NCI-H2029 (cell line): ENCODE measurements at regions not wholly inside any gene's neighbourhood (a gene's known extent, or its start where the extent isn't known, plus 50 kb on each side); places are given as distances from the start of the nearest gene placed in this dataset.
A peak's percentile ranks its signal among the peaks of the same experiment; 100 is the strongest.

Experiments used
- DNase-seq: peaks from one replicate; lab custom pipeline; 2025; lab: John Stamatoyannopoulos, UW

DNA sequence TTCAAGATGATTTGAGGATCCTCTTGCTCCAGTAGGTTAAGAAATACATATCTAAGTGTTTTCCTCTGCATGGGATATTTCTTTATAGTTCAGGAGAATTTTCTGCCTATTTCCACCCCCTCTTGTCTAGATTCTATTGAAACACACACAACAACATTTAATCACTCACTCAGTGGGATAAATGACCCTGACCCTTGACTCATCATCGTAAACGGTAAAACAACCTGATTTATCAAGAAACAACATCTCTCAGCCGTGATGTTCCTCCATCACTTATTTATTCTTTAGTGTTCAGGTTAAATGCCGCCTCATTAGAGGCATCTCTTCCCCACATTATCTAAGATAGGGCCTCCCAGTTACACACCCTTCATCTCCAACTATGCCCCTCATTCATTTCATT lies 208.7 kb upstream of the FMN2 start:
- DNase-seq = no peak

DNA sequence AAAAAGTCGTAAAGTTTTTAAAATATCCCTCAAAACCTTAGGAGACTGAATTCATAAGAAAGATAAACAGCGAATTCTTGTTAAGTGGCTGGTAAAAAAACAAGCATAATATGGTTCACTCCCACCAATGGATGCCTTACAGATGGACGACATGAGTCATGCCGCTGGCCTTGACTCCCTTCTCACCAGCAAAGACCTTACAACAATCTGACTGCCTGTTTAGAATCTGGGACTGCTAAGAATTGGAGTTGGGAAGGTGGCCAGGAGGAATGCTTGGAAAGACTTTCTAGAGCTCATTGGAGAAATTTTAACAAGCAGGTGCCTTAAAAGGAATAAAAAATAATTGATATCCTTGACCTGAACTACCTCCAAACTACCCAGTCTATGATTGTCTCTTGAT lies 206.9 kb upstream of the FMN2 start:
- no peak for DNase-seq

DNA sequence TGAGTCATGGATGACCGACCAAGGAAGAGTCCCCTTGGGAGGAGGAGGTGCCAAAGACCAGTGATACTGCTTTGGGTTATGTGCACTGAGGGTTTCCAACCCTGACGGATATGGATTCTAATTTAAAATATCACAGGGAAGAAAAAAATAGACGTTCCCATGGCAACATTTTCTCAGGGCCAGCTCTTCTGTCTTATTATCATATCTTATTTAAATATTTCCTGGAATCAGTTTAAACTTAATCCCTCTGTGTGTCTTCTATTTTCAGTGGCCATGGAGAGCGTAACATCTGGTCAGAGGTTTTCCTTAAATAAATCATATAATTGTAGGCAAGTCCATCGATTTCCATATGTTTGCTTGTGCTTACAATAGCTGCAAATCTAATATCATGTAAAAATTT lies 205.4 kb upstream of the FMN2 start:
- no peak for DNase-seq

DNA sequence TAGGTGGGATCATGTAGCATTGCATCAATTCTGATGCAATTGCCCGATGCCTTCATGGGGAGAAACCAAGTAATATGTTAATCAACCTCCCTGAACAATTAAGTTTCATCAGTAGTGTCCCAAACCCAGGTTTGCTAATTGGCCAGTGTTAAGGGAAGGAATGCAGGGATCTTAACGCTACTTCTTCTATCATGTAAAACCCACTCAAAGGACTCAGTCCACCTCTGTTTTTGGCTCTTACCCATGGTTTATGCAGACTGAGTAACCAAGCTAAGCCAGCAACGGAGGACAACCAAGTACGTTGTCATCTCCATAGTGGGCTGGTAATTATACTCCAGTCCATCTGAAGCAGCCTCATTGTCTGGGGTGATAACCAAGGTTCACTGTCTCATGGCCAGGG lies 203.0 kb upstream of the FMN2 start:
- DNase-seq = no peak

DNA sequence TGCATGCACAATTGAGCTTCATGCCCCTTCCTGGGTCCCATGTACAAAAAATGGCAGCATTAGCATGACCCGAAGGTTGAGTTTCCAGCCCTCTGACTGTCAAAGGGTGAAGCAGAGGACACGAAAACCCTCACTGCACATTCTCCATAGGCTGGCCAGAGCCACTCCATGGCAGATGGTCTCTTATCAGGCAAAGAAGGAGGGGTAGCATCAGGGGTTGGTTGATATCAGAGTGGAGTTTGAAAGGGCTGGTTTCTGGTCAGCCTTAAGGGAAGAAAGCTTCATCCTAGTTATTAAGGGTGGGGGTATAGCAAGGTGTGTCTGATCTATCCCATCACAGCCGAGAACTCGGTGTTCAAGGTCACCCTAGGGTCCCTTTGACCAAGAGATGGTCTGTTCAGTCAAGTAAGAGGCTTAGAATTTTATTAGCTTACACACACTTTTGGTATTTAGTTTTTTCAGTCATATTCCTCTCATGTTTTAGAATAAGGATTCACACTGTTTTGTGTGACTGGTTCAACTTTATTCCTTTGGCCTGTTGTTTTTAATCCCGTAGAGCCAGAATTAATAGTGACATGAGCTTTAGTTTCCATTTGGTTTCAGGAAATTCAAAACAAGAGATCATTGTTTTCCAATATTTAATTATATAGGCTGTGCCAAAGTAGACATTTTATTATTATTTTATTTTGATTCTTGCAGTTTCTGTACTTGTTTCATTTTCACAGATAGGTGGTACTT lies 199.9 kb upstream of the FMN2 start:
- no peak for DNase-seq

DNA sequence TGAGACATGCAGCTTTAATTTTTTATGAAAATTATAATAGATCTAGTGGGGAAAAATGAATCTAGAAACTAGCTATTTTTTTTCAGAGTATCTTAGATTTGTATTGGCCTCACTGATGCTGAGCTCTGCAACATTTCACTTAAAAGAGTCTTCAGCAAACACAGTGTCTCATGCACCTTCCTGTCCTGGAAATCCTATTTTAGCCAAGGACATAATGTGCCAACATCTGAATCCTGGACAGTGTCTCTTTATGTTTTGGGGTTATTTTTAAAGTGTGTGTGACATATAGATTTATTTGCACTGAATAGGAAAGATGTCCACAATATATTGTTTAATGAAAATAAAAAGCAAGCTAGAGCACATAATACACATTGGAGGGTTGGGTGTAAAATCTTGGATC lies 199.1 kb upstream of the FMN2 start:
- no peak for DNase-seq

DNA sequence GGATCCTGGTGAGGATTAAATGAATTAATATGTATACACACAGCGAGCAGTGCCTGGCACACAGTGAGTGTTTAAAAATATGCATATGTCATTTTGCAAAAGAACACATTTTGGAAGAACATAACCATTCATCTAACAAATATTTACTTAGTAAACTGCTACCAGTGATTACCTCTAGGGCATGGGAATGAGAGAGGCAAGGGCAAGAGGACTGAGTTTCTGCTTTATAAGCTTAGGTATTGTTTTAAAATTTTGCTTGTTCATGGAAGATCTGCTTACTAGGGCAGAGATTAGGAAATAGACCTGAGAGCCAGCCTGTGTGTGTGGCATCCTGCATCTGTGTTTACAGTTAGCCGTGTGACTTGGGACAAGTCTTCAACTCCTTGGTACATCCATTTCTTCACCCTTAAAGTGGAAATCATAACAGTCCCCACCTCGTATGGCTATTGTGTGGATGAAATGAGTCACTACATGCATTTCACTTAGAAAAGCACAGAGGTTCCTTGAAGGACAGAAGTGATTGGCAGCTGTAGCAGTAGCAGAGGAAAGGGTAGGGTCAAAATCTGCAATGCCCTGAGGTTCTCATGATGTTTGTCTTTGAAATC lies 198.5 kb upstream of the FMN2 start:
- no peak for DNase-seq

DNA sequence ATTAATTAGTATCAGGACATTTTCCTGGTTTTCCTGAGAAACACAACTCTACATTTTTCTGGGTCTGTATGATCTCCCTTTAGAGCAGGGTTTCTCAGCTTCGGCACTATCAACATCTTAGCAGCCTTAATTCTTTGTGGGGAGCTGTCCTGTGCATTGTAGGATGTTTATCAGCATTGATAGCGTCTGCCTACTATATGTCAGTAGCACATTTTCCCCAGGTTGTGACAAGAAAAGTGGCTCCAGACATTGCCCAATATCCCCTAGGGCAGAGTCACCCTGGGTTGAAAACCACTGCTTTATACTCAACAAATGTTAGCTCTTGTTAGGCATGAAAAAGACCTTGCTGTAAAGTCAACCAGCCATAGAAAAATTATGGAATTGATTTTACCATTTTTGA lies 195.1 kb upstream of the FMN2 start:
- DNase-seq = no peak

DNA sequence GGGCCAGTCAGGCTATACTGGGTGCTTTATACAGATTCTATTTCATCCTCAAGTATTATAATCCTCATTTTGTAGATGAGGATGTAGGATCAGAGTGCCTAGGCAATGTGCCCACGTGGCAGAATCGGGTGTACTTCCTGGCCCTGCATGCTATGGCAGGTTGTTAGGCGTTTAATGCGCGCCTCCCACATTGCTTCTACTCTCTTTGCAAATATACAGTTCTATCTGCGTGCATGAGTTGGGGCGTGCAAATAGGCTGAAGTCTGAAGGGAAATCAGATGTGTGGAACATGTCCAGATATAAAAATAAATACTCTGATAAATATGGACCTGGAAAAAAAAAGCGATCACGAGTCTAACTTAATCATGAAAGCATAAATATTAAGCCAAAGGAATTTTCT lies 194.7 kb upstream of the FMN2 start:
- DNase-seq = no peak

DNA sequence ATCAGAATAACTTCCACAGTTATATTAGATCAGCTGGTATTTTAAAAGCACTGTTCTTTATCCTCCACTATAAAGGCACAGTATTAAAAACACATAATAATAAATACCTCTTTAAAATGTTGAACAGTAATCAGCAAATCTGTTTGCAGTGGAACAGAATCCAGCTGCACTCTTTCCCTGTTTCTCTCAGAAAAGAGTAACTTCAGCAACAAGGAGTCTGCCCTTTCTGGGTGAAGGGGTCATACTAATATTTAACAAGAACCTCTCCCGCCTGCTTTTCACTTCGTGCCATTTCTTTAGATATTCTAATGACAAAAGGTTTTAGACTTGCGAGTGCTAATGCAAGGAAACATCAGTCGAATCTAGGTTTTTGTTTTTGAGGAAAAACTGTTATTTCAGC lies 194.2 kb upstream of the FMN2 start:
- DNase-seq = no peak

DNA sequence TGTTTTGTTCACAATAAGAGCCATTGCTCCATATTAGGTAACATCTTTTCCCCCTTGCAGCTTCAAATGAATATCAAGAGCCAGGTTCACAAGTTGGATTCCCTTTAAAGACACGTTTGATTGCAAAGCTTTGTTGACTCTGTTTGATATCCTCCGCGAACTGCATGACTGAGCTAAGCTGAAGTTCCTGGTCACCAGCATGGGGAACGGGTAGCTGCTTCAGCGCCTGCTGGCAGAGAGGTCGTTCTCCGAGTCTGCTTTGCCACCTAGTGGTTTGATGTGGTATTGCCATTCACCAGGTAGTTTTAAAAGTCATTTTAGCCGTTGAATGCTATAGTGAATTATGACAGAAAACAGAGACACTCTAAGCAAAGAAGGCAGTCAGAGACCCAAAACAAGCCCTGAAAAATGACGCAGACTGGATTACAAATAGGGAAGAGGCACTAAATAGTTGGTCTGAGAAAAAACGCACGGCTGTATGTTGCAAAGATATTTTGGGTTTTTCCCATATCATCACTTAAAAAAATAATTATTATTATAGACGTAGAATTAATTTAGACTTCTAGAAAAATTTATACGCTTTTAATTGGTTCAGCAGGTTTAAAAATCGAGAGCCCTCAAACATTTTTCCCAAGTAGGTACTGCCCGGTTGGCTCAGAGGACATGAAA lies 193.5 kb upstream of the FMN2 start:
- DNase-seq = peak; percentile 18

DNA sequence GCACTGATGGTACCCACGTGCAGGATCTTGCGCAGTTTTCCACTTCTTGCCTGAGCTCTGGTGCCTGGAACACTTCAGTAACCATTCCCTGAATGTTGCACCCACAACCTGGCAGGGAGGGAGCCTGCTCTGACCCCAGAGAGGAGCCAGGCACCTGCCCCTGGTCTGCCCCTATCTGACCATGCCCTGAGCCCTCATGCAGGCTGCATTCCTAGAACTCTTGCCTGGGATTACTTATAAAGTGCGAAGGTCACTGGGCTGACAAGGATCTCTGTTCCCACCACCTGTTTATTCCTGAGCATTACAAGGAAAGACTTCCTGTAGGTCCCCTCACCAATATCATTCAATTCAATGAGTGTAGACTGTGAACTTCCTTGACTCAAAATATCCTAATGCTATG lies 191.9 kb upstream of the FMN2 start:
- DNase-seq = no peak

DNA sequence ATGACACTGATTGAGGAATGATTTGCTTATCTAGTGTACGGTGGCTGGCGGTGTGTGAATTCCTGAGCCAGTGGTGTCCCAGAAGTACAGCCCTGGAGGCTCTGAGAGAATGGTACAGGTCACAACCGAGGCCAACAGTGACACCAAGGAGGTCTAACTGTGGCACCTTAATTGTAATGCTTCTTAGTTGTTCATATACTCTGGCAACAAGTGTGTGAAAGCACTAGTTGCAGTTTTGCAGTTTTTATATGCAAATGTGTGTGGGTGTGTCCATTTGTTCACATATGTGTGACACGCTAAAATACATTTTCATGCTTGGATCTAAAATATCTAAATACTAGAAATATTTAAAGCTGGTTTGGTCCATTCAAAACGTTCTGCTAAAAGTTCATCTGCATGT lies 185.3 kb upstream of the FMN2 start:
- DNase-seq = no peak

DNA sequence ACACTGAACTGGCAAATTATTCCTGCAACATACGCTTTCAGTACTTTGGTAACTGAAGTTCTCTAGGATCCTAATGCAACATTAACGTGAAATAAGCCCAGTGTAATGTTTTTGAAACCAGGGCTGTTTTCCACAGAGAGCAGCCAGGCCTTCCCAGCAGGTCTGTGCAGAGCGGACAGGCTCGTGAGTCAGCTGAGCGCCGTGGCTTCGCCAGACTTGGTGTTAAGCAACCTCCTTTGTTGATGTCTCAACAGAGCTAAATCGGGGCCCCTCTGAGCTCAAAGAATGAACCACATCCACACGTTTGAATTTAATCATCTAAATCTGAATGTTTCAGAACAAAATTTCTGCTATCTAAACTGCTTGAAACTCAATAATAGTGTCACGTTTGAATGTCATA lies 181.8 kb upstream of the FMN2 start:
- DNase-seq = no peak

DNA sequence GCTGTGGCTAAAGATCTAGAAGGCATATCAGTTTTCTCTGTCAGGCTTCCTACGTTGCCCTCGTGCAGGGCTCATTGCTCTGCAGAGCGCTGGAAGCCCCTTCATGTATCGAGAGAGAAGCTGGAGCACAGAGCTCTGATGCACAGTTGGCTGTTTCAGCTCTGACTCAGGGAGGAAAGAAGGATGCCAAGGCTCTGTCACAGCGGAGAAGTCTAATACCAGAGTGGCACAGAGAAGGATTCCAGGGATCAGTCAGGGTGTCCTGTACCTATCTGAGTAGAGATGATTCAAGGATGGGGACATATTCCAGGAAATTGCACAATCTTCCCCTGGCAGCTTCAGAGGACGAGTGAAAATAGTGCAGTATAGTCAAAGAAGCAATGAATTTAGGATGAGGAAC lies 179.2 kb upstream of the FMN2 start:
- DNase-seq = no peak

DNA sequence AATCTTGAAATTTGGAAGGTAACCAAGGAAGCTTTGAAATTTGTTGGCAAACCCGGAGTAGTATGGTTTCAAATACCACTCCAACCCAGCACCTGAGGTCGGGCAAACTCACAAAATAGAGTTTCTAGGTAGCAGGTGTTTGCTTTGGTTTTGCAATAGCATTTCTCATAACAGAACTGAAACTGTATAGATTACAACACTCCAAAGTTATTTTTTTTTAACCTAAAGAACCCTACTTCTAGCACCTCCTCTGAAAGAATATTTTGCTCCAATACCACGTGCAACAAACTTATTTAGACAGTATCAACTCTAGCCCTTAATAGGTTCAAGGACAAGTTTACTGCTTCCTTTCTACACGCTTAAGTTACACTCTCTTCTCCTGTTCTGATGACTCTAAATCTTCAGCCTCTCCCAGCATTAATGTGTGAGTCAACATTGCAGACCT lies 178.5 kb upstream of the FMN2 start:
- DNase-seq = no peak

DNA sequence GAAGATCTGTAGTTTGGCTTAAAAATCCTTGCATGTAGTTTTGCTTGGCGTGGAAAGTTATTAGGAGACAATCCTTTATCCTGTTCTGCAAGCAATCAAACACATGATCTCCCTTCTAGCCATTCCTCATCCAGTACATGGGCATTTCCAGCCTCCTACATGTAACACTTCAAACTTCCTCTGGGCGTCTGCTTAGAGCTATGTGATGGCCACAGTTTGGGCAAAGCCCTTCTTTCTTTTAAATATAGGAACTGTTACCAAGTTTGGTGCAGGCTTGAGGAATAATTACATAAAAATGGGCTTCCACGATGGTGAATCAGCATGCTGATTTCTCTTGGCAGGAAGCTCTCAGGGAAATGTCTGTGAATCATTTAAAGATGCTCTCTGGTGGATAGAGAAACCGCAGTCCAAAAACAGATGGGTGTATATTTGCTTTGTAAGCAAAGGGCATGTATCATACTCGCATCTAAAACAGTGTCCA lies 176.9 kb upstream of the FMN2 start:
- DNase-seq = no peak

DNA sequence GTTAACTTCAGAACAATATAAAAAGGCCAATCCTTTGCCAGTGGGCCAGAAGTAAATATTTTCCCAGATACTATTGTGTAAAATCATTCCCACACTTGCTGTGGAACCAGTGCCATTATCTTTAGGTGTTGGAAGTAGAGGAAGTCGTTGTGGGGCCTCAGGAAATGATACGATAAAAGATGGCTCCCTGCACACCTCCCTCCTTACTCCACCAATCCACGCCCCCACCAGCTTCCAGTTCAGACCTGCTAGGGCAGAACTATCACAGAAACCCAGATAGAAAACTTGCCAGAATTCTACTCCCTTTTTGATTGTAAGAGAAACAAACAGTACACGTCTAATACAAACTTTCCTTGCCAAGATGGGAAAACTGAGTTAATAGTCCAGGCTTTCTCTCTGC lies 173.0 kb upstream of the FMN2 start:
- DNase-seq = no peak

DNA sequence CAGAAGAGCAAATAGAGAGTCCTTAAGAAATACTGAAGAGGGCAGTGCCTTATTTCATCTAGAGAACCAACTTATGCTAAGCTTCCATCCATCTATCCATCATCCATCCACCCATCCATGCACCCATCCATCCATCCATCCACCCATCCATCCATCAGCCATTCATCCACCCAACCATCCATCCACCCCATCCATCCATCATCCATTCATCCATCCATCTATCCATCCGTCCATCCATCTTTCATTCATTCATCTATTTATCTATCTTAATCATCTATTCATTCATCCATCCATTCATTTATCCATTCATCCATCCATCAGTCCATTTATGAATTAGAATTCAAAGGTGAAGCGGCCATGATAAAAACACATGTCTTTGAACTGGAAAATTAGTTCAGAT lies 171.5 kb upstream of the FMN2 start:
- DNase-seq = no peak

DNA sequence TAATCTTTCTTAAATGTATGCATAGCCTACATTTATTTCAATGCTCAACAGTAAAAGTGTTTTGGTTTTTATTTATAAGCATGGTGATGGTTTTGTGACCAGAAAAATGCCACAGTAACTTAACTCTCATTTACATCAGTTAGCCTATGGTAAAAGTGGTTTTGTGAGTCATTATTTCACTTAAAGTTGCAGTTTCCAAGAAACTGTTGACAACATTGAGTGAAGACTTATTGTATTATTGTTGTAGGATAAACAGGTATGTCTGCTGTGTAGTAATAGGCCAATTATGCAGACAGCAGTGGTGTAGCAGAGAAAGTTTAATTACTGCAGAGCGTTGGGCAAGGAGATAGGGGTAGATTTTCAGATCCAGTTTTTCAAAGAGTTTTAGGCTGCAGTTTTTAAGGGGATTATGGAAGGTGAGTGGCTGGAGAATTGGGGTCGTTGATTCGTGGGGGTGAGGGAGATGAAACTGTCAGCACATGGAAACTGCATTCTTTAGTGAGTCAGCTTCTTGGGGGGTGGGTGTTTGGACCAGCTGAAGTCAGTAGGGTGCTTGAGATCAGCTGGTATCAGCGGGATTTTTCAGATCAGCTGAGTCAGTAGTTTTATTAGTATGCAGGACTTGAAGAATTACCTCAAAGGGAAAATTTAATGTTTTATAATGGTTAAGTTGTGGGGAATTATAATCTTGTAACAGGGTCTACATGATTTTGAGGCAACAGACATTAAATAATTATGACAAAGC lies 168.7 kb upstream of the FMN2 start:
- DNase-seq = no peak

DNA sequence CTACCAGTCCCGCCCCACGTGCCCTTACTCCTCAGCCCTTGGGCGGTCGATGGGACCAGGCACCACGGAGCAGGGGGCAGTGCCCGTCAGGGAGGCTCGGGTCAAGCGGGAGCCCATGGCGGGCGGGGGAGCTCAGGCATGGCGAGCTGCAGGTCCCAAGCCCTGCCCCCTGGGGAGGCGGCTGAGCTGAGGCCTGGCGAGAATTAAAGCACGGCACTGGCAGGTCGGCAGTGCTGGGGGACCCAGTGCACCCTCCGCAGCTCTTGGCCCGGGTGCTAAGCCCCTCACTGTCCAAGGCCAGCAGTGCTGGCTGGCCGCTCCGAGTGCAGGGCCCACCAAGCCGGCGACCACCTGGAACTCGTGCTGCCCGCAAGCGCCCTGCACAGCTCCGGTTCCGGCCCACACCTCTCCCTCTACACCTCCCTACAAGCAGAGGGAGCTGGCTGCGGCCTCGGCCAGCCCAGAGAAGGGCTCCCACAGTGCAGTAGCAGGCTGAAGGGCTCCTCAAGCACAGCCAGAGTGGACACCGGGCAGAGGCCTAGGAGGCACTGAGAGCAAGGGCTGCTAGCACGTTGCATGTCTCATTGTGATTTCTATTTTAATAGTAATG lies 166.8 kb upstream of the FMN2 start:
- DNase-seq = no peak

DNA sequence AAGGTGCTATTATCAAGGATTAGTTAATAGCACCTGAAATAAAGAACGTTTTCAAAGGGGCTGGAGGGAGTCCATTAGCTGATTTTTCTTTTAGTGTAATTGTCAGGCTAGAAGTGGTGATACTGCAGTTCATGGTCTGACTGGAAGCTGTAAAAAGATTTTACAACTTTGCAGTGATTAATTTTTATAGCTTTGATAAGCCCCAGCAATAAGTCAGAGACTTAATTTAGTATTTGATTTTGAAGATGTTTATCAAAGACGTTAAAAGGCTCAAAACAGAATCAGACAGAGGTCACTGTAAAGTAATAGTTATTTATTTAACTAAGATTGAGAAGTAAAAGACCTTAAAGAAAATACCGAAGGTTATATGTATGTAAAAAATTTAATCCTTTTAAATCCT lies 165.5 kb upstream of the FMN2 start:
- no peak for DNase-seq
